ENCODE measurements at regions not wholly inside any gene's neighbourhood (a gene's known extent, or its start where the extent isn't known, plus 50 kb on each side); places are given as distances from the start of the nearest gene placed in this dataset.

GRCh38 chr15:77731945-77732344, 99.2 kb upstream of the LINGO1 start:
- no peak for DNase-seq (ENCODE audit: low spot score)
- no peak for TF ChIP-seq CTCF (IDR thresholded peaks at IDR 0.05; ENCODE audit: extremely low read depth, missing control alignments)

- no peak for TF ChIP-seq CTCF (IDR thresholded peaks at IDR 0.05; ENCODE audit: extremely low read depth, missing control alignments)
- no peak for DNase-seq (ENCODE audit: low spot score)
Observed at GRCh38 chr15:77731067-77731466, 98.4 kb upstream of the LINGO1 start.

GRCh38 chr15:77727635-77728304, 95.1 kb upstream of the LINGO1 start:
- no peak for DNase-seq (ENCODE audit: low spot score)
- TF ChIP-seq CTCF (IDR thresholded peaks at IDR 0.05; ENCODE audit: extremely low read depth, missing control alignments), result no peak

- TF ChIP-seq CTCF (IDR thresholded peaks at IDR 0.05; ENCODE audit: extremely low read depth, missing control alignments), result no peak
- no peak for DNase-seq (ENCODE audit: low spot score)
Observed at GRCh38 chr15:77724715-77725114, 92.0 kb upstream of the LINGO1 start.

- no peak for DNase-seq (ENCODE audit: low spot score)
- no peak for TF ChIP-seq CTCF (IDR thresholded peaks at IDR 0.05; ENCODE audit: extremely low read depth, missing control alignments)
Observed at GRCh38 chr15:77723756-77724155, 91.0 kb upstream of the LINGO1 start.

- DNase-seq (ENCODE audit: low spot score), result no peak
- no peak for TF ChIP-seq CTCF (IDR thresholded peaks at IDR 0.05; ENCODE audit: extremely low read depth, missing control alignments)
Observed at GRCh38 chr15:77722759-77723460, 90.2 kb upstream of the LINGO1 start.

- TF ChIP-seq CTCF (IDR thresholded peaks at IDR 0.05; ENCODE audit: extremely low read depth, missing control alignments), result no peak
- no peak for DNase-seq (ENCODE audit: low spot score)
Observed at GRCh38 chr15:77721963-77722362, 89.3 kb upstream of the LINGO1 start.
